Natural killer cell (primary cell): ENCODE measurements at regions not wholly inside any gene's neighbourhood (a gene's known extent, or its start where the extent isn't known, plus 50 kb on each side); places are given as distances from the start of the nearest gene placed in this dataset.

ENCODE experiments used
- ATAC-seq, 3 donors: fragments of 150-1000 bp in 2 of 3; fragments of 200-7000 bp in 1 of 3; cut with Tn5 transposase; 1 replicate in 1 of 3; 2 replicates in 2 of 3; pipeline ENCODE4 v1.10.0; 2021; ENCODE audit warnings: mild to moderate bottlenecking in 2 of 3, moderate library complexity in 2 of 3
- DNase-seq, 2 donors: peaks; one replicate each; pipeline versions ENCODE4 v3.0.0 to v3.0.0-alpha.2; 2013 to 2021; ENCODE audit warnings: mixed read lengths in 1 of 2
- H3K27ac ChIP-seq: one replicate; pipeline ENCODE4 v1.5.1; 2013; ENCODE audit warnings: mild to moderate bottlenecking, low read length
- H3K27me3 ChIP-seq: one replicate; pipeline ENCODE4 v1.6.1; 2013; ENCODE audit warnings: low read length; ENCODE audit not compliant: control insufficient read depth, insufficient read depth
- H3K36me3 ChIP-seq: one replicate; pipeline ENCODE4 v1.6.1; 2013; ENCODE audit warnings: low read length; ENCODE audit not compliant: control insufficient read depth, insufficient read depth
- H3K4me1 ChIP-seq: one replicate; pipeline ENCODE4 v1.6.1; 2013; ENCODE audit warnings: low read length; ENCODE audit not compliant: control insufficient read depth, insufficient read depth
- H3K4me3 ChIP-seq: one replicate; pipeline ENCODE4 v1.5.1; 2013; ENCODE audit warnings: low read length
- H3K9me3 ChIP-seq: one replicate; pipeline ENCODE4 v1.6.1; 2013; ENCODE audit warnings: low read length; ENCODE audit not compliant: control insufficient read depth, insufficient read depth
- H3K27ac Mint-ChIP-seq, 2 donors: one replicate each; pipeline ENCODE4 v1.8.0; 2022; ENCODE audit warnings: mild to moderate bottlenecking in 2 of 2, mixed read lengths in 2 of 2, moderate library complexity in 1 of 2
- H3K27me3 Mint-ChIP-seq, 2 donors: one replicate each; pipeline ENCODE4 v1.8.0; 2022; ENCODE audit warnings: low read depth in 2 of 2, mixed read lengths in 2 of 2
- H3K36me3 Mint-ChIP-seq: one replicate; pipeline ENCODE4 v1.8.0; 2022; ENCODE audit warnings: mixed read lengths
- H3K4me1 Mint-ChIP-seq, 2 donors: one replicate each; pipeline ENCODE4 v1.8.0; 2022; ENCODE audit warnings: mixed read lengths in 2 of 2
- H3K4me3 Mint-ChIP-seq: one replicate; pipeline ENCODE4 v1.8.0; 2022; ENCODE audit warnings: mild to moderate bottlenecking, moderate library complexity, mixed read lengths
- H3K9me3 Mint-ChIP-seq, 2 donors: one replicate each; pipeline ENCODE4 v1.8.0; 2022; ENCODE audit warnings: mixed read lengths in 2 of 2
- CTCF ChIP-seq: fragments of 200-600 bp; IDR thresholded peaks from one replicate; pipeline ENCODE4 v1.8.0; 2022; ENCODE audit warnings: antibody characterized with exemption
- WGBS: methylation state at CpG from one replicate; pipeline ENCODE4 v1.1.7; 2013; ENCODE audit warnings: missing lambda C conversion rate; ENCODE audit not compliant: insufficient coverage; 5-methylcytosine and 5-hydroxymethylcytosine counted together
- intact Hi-C: fragments of 100-400 bp; cut with micrococcal nuclease; formaldehyde crosslinking; loops from one replicate; pipeline ENCODE4 v1.14.2; 2022

- Histone ChIP-seq H3K9me3 (no peaks in the 10 kb centered on the region), H3K36me3 (no peaks in the 10 kb centered on the region), H3K27ac (no peak overlapping the region), H3K4me1 (no peaks in the 10 kb centered on the region), H3K27me3 (no peaks in the 10 kb centered on the region), H3K4me3 (no peak overlapping the region)
- DNase-seq (no peak), ATAC-seq (no peak)
- no peak for TF ChIP-seq CTCF
- Mint-ChIP-seq H3K9me3 (peaks cover 0 to 3% of the 10 kb centered on the region in 2 donors), H3K4me1 (no peaks in the 10 kb centered on the region), H3K27me3 (no peaks in the 10 kb centered on the region), H3K27ac (no peak overlapping the region), H3K36me3 (no peaks in the 10 kb centered on the region), H3K4me3 (no peak overlapping the region)
- 87% methylated on average over 3 of the region's 3 CpGs for WGBS
- intact Hi-C loops, result no loop called here
Measured at GRCh38 chr18:6553234-6553900, 138.7 kb upstream of the L3MBTL4 start.

- Mint-ChIP-seq H3K4me3 (no peak overlapping the region), H3K27me3 (no peaks in the 10 kb centered on the region), H3K4me1 (no peaks in the 10 kb centered on the region), H3K9me3 (no peaks in the 10 kb centered on the region), H3K36me3 (no peaks in the 10 kb centered on the region), H3K27ac (no peak overlapping the region)
- Histone ChIP-seq H3K36me3 (no peaks in the 10 kb centered on the region), H3K4me1 (no peaks in the 10 kb centered on the region), H3K27me3 (peaks cover 2% of the 10 kb centered on the region), H3K9me3 (no peaks in the 10 kb centered on the region), H3K4me3 (no peak overlapping the region), H3K27ac (no peak overlapping the region)
- TF ChIP-seq CTCF, result no peak
- DNase-seq, result no peak
- WGBS, result 73% methylated on average over 18 of the region's 18 CpGs
- intact Hi-C loops, result no loop called here
- ATAC-seq, result no peak
Measured at GRCh38 chr18:6557057-6557769, 142.5 kb upstream of the L3MBTL4 start.

GRCh38 chr18:6557770-6558248 lies 143.1 kb upstream of the L3MBTL4 start:
- WGBS, result 76% methylated on average over 7 of the region's 8 CpGs
- Histone ChIP-seq H3K27ac (no peak overlapping the region), H3K4me3 (no peak overlapping the region), H3K4me1 (no peaks in the 10 kb centered on the region), H3K27me3 (peaks cover 2% of the 10 kb centered on the region), H3K9me3 (no peaks in the 10 kb centered on the region), H3K36me3 (no peaks in the 10 kb centered on the region)
- Mint-ChIP-seq H3K27ac (no peak overlapping the region), H3K9me3 (no peaks in the 10 kb centered on the region), H3K4me1 (no peaks in the 10 kb centered on the region), H3K36me3 (no peaks in the 10 kb centered on the region), H3K4me3 (no peak overlapping the region), H3K27me3 (no peaks in the 10 kb centered on the region)
- intact Hi-C loops, result no loop called here
- DNase-seq (no peak), ATAC-seq (no peak)
- no peak for TF ChIP-seq CTCF
